GM18508 (cell line): ENCODE measurements at regions not wholly inside any gene's neighbourhood (a gene's known extent, or its start where the extent isn't known, plus 50 kb on each side); places are given as distances from the start of the nearest gene placed in this dataset.

Experiments
- ATAC-seq: cut with Tn5 transposase; IDR thresholded peaks from one replicate; pipeline ENCODE4 v1.9.1; 2021; ENCODE audit warnings: moderate number of reproducible peaks; ENCODE audit not compliant: insufficient read depth, unreplicated experiment

DNA sequence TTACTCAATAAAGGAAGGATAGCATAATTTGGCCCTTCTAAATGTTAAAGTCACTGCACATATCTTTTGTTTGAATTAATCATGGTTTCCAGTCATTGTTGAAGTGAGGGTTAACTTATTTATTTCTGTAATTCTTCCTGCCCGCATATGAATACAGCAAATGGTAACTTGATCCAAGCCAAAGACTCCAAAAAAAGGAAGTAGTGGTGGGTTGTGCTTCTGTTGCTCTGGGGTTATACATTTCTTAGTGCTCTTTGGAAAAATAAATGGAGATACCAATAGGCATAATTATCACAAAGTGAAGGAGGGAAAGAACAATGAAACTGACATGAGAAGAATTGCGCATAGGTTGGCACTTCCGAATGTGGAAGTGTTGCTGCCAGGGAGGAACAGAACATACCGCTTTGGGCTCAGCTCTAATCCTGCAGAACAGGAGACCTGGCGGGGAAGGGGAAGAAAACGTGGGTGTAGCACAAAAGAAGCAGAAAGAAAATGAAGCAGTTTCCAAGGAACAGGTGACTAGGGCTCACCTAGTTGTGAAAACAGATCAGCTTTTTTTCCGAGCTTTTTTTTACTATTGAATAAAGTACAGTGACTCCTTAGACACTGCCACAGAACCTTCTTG, 69.7 kb upstream of the TAF11L2 start:
- ATAC-seq: no peak

DNA sequence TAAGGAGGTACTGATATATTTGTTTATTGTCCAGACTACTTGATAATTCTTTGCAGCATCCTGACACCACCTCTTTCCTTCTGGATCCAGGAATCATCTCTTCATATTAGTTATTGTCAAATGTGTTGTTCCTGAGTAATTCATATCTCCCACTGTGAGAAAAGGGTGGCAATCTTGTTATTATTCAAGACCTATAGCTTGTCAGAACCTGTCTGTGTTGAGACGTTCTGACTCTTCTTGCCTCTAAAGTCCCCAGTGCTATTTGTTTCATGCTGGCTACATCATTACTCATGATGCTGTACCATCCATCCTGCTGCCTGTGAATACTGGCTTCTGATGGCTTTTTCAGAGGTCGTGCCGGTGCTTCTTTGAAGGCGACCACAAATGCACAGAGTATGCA, 68.7 kb upstream of the TAF11L2 start:
- no peak for ATAC-seq

DNA sequence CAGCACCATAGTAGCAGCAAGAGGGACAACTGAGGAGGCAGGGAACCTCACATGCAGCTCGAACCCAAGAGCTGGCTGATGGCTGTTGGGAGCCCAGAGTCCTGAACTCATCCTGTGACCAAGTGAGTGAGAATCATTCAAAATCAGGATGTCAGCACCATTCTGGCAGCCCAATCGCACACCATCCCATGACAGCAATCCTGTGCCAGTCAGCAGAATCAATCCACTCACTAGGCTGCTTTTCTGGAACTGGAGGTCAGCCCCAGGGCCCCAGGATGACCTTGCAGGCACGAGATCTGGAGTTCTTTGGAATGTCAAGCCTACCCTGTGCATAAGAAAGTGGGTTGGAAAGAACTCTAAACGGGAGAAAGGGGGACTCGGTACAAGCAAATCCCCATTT, 67.8 kb upstream of the TAF11L2 start:
- no peak for ATAC-seq

DNA sequence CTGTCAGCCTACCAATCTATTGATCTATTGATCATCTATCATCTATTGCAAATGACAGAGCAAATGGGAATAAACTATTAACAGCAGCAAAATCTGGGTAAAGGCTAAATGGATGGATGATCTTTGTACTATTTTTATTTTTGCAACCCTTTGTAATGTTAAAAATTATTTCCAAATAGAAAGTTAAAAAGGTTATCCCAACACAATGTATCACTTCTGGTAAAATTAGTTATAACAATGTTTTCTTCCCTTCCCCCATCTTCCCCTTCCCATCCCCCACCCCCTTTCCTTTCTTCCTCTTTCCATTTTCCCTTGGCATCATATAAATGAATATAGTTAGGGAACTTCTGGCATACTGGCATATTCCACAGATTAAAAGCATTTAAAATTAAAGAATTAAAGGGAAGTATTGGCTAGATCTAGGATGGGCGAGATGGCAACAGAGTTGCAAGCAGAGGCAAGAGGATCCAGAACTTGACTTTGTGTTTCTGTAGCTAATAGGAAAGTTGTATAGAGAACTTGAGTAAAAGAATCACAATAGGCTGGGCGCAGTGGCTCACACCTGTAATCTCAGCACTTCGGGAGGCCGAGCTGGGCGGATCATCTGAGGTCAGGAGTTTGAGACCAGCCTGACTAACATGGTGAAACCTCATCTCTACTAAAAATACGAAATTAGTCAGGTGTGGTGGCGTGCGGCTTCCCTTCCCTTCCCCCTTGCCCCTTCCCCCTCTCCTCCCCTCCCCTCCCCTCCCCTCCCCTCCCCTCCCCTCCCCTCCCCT, 66.6 kb upstream of the TAF11L2 start:
- no peak for ATAC-seq

DNA sequence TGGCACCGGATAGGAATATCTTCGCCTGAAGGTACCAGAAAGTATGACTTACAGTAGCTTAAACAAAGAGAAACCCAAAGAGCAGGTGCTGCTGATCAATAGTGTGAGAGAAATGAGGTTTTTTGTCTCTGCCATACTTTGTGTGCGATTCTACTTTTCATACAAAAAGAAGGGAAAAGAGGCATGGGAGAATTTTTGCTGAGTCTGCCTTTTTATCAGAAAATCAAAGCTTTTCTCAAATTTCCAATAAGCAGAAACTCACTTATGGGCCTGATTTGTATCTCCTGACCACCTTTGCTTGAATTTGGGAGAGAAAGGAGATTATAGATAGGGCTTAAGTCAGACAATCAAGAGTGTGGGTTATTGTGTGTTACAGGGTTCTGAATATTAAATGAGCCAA, 65.5 kb upstream of the TAF11L2 start:
- no peak for ATAC-seq

DNA sequence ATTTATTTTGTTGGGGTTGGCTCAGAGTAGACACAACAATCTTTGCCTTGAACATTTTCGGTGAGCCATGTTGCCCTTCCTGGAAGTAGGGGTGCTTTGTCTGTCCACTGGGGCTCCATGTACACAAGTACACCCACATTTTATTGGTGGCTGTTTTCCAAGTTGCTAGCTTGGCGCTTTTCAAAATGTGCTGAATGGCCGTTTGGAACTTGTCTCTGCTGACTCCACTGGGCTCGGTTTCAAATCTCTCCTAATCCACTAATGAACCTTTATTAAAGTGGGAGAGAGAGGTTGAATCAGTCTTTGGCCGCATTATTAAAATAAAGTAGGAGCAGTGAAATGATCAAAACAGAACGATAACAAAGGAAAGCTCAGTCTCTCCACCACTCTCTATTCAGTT, 64.6 kb upstream of the TAF11L2 start:
- ATAC-seq: no peak

DNA sequence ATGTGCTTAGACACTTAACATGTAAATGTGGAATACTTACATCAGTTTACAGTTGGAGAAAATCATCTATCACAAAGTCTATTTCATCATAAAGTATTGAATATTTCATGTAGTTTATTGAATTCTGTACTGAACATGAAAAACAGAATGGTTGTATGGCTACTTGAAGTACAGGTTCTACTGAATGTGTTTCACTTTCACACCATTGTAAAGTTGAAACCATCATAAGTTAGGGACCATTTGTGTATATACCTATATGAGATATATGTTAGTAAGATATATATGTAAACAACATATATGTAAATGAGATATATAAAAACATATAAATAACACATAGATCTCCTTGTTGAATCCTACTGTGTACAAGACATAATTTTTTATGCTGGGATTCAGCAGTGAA, 63.0 kb upstream of the TAF11L2 start:
- ATAC-seq: no peak

DNA sequence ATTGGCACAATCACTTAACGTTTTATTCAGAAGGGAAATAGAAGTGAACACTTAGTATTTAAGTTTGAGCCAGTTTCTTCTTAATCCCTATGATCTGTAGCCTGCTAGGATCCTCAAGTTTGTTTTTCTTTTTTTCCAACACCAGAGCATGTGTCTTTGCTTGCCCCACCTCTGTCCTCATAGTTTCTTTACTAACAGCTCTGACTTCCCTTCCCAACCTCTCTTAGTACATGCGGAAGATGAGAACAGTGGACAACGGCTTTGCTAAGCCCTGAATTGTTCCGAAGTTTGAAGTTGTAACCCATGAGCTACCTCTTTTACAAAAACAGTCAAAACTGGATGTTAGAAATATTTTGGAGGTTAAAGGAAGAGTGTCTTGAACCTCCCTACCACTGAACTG, 61.7 kb upstream of the TAF11L2 start:
- peak; percentile 37 for ATAC-seq

DNA sequence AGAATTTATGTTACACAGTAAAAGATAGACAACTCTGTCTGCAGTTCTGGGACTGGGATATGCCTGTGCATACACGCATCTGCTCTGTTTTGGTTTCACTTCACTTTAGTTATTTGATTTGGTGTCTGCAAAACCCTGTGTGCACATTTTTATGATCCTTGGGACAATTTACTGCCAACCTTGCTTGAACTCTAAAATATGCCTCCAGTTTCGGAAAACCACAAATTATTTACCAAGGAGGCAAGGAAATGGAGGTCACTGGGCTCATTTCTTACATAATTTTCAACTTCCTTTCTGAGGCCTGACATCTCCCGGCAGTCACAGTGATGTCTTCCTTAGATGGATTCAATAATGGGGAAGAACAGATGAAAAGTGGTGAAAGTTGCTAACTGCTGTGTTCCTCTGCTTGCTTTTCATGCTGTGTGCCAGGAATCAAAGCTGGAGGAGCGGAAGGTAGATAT, 61.2 kb upstream of the TAF11L2 start:
- peak; percentile 80 for ATAC-seq

DNA sequence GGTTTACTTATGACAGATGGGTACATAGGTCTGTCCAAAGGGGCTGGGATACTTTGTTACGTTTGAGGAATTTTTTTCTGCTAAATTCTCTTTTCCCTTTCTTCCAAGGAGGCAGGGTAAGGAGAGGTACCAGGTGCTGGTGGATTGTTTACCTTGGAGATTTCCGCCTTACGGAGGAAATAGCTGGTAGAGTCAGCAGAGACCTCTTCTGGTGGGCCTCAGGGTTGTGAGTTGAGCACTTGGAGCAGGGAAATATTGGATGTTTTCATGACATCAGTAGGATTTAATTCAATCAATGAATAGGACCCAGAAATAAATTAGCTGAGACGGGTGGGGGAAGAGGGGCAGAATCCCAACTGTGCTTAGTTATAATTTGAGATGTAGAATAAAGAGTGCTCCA, 60.0 kb upstream of the TAF11L2 start:
- no peak for ATAC-seq

DNA sequence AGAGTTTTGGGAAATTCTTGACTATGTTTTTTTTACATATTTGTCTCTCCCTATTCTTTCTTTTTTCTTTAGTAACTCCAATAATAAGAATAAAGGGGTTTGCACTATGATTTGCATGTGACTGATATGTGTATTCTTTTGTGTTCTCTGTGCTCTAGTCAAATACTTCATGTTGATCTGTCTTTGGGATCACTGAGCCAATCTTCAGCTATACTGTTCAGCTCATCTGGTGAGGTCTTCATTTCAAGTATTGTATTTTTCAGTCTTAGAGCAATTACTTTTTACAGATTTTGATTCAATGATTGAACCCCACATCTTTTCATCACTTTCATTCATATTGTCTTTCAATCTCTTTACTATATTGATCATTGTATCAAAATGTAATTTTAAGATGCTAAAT, 58.1 kb upstream of the TAF11L2 start:
- no peak for ATAC-seq

DNA sequence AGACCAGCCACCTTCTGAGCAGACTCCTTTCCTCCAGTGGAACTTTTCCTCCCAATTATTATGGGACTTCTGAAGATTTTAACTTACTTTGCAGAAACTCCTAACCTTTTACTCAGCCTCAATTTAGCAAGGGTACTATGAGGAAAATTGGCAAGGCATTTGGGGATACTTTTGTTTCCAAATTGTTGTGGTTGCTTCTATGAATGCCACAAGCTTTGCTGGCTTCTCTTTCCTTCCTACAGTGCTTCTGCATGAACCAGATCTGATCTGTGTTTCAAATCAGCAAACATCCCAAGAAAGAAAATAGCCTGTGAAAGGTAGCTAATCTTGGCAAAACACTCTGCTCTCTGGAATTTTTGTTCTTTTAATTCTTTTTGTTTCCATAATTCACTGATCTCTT, 57.3 kb upstream of the TAF11L2 start:
- ATAC-seq: no peak

DNA sequence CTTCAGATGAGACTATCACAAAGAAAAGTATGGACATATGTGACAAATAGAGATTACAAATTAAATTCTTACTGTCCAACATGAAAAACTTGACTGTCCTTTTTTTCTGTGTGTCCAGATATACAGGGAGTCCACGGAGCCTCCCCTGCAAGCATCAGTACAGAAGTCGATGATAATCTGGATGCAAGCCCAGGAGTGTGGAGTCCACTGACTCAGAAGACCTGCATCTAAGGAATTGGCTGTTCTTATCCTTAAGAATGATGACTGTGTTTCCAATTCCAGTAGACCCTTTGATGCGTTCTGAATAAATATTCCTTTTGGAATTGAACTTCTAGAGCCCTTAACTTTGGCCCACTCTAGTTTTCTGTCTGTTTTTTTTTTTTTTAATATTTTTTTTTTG, 56.7 kb upstream of the TAF11L2 start:
- no peak for ATAC-seq

DNA sequence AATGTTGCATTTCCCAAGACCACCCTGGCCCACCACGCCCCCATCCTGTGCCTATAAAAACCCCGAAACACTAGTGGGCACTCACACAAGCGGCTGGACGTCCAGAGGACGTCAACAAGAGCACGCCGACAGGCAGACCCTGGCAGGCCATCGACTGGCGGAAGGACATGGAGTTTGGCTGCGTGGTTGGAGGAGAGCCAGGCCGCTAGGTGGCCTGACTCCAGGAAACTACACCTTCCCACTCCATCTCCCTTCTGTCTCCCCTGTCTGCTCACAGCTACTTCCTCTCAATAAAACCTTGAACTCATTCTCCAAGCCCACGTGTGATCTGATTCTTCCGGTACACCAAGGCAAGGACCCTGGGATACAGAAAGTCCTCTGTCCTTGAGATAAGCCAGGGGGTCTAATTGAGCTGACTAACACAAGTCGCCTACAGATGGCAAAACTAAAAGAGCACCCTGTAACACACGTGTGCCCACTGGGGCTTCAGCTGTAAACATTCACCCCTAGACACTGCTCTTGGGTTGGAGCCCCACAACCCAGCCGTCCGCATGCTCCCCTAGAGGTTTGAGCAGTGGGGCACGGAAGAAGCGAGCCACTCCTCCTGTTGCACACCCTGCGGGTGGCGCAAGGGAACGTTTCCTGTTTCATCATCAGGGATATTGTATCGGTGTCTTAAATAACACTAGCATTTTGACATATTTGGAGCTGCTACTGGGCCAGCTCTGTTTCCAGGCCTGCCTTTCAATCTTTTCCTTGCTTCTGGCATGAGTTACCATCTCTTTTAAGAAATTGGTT, 54.5 kb upstream of the TAF11L2 start:
- ATAC-seq: no peak

DNA sequence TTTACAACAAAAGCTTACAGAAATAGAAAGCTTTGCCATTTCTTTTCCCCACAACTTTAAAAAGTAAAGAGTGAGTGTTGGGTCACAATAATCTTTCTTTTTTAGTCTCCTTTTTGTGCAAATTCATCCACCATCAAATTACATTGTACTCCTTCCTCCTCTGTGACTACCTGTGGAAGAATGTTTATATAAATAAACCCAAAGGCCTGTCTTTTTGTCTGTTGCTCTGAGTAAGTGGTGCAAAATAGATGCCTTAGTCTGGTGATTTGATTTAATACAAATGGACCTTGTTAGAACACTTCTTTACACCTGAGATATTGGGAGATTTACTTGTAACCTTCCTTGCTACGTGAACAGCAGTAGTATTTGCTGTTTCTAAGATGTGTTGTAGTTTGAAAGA, 53.5 kb upstream of the TAF11L2 start:
- ATAC-seq: no peak

DNA sequence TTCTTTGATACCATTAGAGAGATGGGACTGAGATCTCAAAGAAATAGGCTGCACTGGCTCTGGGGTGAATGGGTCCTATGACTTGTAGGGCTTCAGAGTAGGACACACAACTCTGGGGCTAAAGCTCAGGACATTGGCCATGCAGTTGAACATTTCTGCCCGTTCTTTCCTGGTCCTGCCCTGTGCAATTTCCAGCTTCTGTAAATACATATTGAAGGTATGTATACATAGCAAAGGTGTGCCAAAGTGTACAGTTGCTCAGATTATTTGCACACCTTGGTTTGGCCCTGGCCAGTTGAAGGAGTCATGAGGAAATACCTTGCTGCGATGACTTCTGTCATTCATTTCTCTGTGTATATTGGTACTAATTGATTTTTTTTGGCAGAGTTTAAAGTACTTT, 52.8 kb upstream of the TAF11L2 start:
- no peak for ATAC-seq
